ENCODE measurements at regions not wholly inside any gene's neighbourhood (a gene's known extent, or its start where the extent isn't known, plus 50 kb on each side); places are given as distances from the start of the nearest gene placed in this dataset.

DNA sequence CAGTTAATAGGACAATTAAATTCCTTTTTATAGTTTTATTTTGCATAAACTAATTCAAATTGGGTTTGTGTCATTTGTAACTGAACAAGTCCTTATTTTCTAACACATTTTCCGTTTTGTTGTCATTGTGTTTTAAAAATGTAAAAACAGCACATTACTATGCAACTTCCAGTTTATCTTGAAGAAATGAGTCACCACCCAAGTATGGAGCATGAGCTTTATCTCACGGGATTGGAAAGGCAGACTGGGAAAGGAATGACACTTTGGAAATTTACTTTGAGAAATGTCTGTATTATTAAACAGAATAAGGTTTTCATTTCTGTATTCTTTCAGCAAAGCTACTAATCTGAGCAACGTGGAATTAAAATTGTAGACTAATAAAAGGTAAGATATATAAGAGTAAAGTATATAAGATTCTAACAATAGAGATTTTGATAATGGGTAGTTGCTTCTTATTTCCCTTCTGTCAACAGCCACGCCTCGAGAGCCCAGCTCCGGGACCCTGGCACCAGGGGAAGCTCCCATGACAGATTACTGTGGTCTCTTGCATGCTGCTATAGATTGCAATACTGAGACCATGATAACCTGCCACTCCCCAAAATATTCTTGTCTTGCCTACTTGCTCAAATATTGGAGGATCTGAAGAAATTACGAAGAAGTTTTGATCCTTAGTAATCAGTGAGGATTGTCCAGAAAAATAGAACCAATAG is 433.1 kb downstream of the CHSY3 start:
- TF ChIP-seq, protein P1, sequence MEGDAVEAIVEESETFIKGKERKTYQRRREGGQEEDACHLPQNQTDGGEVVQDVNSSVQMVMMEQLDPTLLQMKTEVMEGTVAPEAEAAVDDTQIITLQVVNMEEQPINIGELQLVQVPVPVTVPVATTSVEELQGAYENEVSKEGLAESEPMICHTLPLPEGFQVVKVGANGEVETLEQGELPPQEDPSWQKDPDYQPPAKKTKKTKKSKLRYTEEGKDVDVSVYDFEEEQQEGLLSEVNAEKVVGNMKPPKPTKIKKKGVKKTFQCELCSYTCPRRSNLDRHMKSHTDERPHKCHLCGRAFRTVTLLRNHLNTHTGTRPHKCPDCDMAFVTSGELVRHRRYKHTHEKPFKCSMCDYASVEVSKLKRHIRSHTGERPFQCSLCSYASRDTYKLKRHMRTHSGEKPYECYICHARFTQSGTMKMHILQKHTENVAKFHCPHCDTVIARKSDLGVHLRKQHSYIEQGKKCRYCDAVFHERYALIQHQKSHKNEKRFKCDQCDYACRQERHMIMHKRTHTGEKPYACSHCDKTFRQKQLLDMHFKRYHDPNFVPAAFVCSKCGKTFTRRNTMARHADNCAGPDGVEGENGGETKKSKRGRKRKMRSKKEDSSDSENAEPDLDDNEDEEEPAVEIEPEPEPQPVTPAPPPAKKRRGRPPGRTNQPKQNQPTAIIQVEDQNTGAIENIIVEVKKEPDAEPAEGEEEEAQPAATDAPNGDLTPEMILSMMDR (IDR thresholded peaks at IDR 0.05) = no peak
- TF ChIP-seq, protein P2, sequence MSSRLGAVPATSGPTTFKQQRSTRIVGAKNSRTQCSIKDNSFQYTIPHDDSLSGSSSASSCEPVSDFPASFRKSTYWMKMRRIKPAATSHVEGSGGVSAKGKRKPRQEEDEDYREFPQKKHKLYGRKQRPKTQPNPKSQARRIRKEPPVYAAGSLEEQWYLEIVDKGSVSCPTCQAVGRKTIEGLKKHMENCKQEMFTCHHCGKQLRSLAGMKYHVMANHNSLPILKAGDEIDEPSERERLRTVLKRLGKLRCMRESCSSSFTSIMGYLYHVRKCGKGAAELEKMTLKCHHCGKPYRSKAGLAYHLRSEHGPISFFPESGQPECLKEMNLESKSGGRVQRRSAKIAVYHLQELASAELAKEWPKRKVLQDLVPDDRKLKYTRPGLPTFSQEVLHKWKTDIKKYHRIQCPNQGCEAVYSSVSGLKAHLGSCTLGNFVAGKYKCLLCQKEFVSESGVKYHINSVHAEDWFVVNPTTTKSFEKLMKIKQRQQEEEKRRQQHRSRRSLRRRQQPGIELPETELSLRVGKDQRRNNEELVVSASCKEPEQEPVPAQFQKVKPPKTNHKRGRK (CRISPR knock-in tag; IDR thresholded peaks at IDR 0.05; ENCODE audit: borderline replicate concordance) = no peak
- TF ChIP-seq TEAD4 (CRISPR knock-in tag; IDR thresholded peaks at IDR 0.05) (no peak), ZNF121 (CRISPR knock-in tag; IDR thresholded peaks at IDR 0.05) (no peak)
- TF ChIP-seq, protein P3, sequence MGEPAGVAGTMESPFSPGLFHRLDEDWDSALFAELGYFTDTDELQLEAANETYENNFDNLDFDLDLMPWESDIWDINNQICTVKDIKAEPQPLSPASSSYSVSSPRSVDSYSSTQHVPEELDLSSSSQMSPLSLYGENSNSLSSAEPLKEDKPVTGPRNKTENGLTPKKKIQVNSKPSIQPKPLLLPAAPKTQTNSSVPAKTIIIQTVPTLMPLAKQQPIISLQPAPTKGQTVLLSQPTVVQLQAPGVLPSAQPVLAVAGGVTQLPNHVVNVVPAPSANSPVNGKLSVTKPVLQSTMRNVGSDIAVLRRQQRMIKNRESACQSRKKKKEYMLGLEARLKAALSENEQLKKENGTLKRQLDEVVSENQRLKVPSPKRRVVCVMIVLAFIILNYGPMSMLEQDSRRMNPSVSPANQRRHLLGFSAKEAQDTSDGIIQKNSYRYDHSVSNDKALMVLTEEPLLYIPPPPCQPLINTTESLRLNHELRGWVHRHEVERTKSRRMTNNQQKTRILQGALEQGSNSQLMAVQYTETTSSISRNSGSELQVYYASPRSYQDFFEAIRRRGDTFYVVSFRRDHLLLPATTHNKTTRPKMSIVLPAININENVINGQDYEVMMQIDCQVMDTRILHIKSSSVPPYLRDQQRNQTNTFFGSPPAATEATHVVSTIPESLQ (CRISPR knock-in tag; IDR thresholded peaks at IDR 0.05) = no peak
- TF ChIP-seq, protein P4, sequence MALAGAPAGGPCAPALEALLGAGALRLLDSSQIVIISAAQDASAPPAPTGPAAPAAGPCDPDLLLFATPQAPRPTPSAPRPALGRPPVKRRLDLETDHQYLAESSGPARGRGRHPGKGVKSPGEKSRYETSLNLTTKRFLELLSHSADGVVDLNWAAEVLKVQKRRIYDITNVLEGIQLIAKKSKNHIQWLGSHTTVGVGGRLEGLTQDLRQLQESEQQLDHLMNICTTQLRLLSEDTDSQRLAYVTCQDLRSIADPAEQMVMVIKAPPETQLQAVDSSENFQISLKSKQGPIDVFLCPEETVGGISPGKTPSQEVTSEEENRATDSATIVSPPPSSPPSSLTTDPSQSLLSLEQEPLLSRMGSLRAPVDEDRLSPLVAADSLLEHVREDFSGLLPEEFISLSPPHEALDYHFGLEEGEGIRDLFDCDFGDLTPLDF (CRISPR knock-in tag; IDR thresholded peaks at IDR 0.05) = no peak
- TF ChIP-seq, protein P5, sequence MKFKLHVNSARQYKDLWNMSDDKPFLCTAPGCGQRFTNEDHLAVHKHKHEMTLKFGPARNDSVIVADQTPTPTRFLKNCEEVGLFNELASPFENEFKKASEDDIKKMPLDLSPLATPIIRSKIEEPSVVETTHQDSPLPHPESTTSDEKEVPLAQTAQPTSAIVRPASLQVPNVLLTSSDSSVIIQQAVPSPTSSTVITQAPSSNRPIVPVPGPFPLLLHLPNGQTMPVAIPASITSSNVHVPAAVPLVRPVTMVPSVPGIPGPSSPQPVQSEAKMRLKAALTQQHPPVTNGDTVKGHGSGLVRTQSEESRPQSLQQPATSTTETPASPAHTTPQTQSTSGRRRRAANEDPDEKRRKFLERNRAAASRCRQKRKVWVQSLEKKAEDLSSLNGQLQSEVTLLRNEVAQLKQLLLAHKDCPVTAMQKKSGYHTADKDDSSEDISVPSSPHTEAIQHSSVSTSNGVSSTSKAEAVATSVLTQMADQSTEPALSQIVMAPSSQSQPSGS (CRISPR knock-in tag; IDR thresholded peaks at IDR 0.05; ENCODE audit: borderline replicate concordance, low read depth) = no peak
